NCI-H2171 treated with DMSO at 0.1 percent for 48 hours (cell line): ENCODE measurements at regions not wholly inside any gene's neighbourhood (a gene's known extent, or its start where the extent isn't known, plus 50 kb on each side); places are given as distances from the start of the nearest gene placed in this dataset.

ENCODE experiments used
- DNase-seq: peaks from one replicate; lab custom pipeline; 2025; lab: John Stamatoyannopoulos, UW

GRCh38 chr4:11597506-11597905 lies 168.8 kb upstream of the HS3ST1 start:
- DNase-seq: no peak

DNA sequence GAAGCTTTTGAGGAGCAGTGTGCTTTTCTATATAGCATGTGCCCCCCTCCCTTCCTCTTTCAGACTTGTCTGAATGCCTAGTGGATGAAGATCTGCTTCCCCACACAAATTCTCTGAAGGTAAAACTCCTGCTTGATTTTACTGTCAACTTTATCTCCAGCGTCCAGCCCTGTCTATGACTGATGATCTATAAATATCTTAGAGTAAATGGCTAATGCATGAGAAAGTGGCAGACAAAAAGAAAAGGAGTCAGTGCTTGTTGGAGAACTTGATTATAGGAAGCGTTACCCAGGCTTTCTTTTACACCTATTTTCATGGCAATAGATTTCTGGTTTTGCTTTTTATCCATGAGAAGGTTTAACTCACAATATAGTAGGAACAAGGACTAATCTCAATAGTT lies 168.3 kb upstream of the HS3ST1 start:
- no peak for DNase-seq

GRCh38 chr4:11593576-11594116 lies 165.0 kb upstream of the HS3ST1 start:
- DNase-seq: no peak

DNA sequence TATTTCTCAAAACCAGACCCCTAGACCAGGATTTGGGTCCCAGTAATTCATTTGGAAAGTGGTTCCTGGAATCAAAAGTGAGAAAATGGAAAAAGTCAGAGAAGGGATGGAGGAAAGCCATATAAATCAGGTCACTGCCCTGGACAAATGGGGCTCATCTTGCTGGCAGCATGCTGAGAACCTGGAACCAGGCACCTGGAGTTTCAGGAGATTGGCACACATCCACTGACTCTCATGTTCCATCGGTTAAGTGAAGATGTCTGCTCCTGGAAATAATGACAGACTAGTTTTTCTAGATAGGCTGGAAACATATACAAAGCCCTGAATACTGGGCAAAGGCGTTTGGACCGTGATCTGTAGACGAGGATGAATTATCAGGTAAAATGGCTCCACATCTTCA lies 163.6 kb upstream of the HS3ST1 start:
- DNase-seq: no peak

GRCh38 chr4:11590132-11590531 lies 161.4 kb upstream of the HS3ST1 start:
- no peak for DNase-seq

- DNase-seq: no peak
These were observed 161.0 kb upstream of the HS3ST1 start for GRCh38 chr4:11589676-11590075.

GRCh38 chr4:11587797-11588196 lies 159.1 kb upstream of the HS3ST1 start:
- DNase-seq: no peak

GRCh38 chr4:11585506-11585905 lies 156.8 kb upstream of the HS3ST1 start:
- DNase-seq: peak; percentile 9

- DNase-seq: no peak
These were observed 139.8 kb upstream of the HS3ST1 start for GRCh38 chr4:11568511-11568910.

DNA sequence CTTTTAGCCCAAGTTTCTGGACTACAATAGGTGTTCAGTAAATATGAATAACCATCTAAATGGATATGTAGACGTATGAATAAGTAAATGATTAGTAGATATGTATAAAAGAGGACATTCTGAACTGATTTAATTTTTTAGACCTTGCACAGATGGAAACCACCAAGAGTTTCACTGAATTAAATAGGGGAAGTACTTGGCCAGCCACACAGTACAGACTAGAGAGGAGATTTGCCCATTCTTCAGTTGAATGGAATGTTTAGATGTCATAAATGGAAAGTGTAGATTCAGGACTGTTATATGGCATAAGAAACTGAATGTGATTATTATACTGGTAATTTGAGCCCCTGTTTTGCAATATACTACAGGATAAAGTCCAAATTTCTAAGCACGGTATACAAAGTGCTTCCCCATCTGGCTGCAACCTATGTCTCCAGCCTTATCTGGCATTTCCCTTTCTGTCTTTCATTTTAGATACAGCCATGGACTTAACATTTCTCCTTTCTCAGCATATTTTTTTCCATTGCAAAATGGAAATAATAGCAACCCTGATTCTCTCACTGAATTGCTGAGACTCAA lies 137.8 kb upstream of the HS3ST1 start:
- DNase-seq: peak; percentile 1

DNA sequence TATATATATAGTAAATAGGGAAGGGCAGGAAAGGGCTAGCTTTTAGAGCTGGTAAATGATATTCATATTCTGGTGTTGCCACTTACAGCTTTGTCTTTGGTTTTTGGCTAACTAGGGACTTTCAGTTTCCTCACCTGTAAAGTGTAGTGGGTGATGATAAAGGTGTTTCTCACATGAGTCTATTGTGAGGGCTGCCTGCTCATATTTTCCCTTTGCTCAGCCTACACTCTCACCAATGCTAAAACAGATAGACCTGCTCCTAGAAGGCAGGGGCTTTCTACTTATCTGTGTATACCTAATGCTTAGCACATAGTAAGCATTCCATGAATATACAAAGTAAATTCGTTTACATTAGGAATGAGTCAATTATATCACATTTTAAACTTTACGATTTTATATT lies 137.2 kb upstream of the HS3ST1 start:
- no peak for DNase-seq

DNA sequence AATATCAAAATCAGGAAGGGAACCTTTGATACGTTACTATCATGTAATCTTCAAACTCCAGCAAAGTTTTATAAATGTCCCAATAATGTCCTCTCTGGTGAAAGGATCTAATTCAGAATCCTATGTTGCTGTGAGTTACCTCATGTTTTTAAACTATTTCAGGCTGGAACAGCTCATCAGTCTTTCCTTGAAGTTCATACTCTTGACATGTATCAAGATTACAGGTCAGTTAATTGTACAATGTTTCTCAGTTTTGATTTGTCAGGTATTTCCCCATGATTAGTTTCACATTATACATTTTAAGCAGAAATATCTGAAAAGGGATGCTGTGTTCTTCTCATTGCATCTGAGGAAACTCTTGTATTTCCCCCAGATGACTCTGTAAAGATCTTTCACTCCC lies 136.5 kb upstream of the HS3ST1 start:
- DNase-seq: no peak

DNA sequence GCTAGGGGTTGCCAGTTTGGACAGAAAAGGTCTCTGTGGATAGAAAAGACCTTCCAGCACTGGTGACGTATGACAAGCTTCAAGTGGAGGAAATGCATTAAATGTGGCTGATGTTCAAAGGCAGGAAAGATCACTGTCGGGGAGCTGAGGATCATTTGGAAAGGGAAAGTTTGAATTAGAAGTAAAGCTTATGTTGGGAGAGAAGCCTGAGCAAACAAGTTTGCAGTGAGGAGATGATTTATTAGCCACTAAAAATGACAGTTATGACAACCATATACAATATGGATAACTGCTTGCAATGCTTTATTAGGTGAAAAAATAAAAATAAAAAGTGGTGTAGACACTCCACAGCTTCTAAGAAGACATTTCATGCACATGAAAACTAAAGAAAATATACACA lies 135.3 kb upstream of the HS3ST1 start:
- no peak for DNase-seq

GRCh38 chr4:11549525-11549924 lies 120.8 kb upstream of the HS3ST1 start:
- DNase-seq: no peak

- no peak for DNase-seq
These were observed 119.9 kb upstream of the HS3ST1 start for GRCh38 chr4:11548597-11549082.

DNA sequence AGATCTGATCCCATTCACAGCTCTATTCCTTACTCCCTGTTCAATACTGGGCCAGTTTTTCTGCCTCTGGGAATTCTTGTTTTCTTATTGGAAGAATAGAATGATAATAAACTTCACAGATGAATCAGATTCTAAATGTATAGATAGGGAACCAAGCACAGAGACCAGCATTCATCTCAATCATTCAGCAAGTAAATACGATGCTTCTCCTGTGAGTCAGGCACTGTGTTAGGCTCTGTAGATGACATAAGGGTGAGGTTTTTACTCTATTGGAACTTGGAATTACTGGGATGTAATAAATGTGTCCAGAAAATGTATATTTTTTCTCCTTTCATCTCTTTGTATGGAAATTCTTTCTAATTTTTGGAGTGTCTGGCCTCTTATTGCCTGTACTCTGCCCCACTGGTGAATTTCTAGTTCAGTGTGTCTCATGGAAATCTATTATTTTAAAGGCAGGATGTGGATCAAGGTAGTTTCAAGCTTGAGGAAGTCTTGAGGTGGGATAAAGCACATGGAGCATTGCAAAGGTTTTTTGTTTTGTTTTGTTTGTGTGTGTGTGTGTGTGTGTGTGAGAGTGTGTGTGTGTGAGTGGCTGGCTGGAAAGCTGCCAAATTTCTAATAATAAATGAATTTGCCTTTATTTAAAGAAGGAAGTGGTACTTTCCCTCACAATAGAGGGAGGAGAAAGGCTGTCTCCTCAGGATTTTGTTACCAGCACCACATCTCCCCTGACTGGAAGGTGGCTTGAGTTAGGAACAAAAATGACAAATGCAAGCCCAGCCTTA lies 117.9 kb upstream of the HS3ST1 start:
- no peak for DNase-seq

GRCh38 chr4:11545651-11546050 lies 117.0 kb upstream of the HS3ST1 start:
- no peak for DNase-seq

GRCh38 chr4:11544211-11544610 lies 115.5 kb upstream of the HS3ST1 start:
- DNase-seq: no peak

- no peak for DNase-seq
These were observed 115.0 kb upstream of the HS3ST1 start for GRCh38 chr4:11543706-11544105.

GRCh38 chr4:11542952-11543351 lies 114.3 kb upstream of the HS3ST1 start:
- no peak for DNase-seq

DNA sequence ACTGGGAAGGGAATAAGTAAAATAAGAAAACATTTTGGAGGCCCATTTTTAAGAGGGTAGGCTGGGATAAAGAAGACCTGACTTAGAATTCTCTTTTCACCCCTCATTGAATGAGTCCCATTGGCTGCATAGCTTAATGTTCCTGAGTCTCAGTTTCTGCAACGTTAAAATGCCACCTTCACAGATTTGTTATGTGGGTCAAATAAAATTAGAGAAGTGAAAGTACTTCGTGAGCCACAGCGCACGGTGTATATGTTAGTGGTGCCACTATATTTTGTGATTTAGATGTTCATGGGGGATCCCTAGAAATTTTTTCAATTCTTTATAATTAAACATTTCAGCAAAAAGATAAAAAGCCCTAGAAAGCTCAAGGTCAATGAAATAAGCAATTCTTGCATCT lies 109.2 kb upstream of the HS3ST1 start:
- DNase-seq: no peak

GRCh38 chr4:11535333-11535732 lies 106.6 kb upstream of the HS3ST1 start:
- DNase-seq: no peak

DNA sequence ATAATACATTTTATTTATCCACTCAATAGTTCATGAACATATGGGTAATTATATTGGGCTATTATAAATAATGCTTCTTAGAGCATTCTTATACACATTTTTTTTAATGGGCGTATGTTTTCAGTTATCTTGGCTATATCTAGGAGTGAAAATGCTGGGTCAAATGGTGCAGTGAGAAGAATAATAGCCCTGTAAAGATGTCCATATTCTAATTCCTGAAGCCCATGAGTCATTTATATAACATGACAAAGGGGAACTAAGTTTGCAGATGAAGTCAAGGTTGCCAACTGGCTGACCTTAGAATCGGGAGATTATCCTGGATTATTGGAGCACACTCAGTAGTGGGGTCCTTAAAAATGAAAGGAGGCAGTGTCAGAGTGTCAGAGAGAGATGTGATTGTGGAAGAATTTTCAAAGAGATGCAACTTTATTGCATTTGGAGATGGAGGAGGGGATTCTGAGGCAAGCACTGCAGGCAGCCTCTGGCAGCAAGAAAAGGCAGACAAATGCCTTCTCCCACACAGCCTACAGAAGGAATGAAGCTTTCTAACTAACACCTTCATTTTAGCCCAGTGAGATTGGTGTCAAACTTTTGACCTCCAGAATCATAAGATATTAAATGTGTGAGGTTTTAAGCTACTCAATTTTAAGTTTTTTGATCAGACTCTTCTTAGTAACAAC lies 106.1 kb upstream of the HS3ST1 start:
- DNase-seq: no peak
